ENCODE measurements at regions not wholly inside any gene's neighbourhood (a gene's known extent, or its start where the extent isn't known, plus 50 kb on each side); places are given as distances from the start of the nearest gene placed in this dataset.
A peak's percentile ranks its signal among the peaks of the same experiment; 100 is the strongest.

GRCh38 chr1:47582891-47583608, 145.2 kb downstream of the FOXD2 start:
- no peak overlapping the region for H3K27ac ChIP-seq (ENCODE audit: control insufficient read depth, insufficient read depth, low read length)
- no peak overlapping the region for H3K4me3 ChIP-seq (ENCODE audit: control insufficient read depth in 2 of 3, extremely low read depth in 1 of 3, insufficient read depth in 2 of 3, low read depth in 1 of 3, low read length in 3 of 3)
- TF ChIP-seq CTCF (optimal IDR thresholded peaks at IDR 0.05 in 1 of 3, IDR thresholded peaks at IDR 0.05 in 1 of 3, conservative IDR thresholded peaks at IDR 0.05 in 1 of 3; ENCODE audit: extremely low read depth in 1 of 3, insufficient read depth in 2 of 3, low read length in 3 of 3): no peak
- TF ChIP-seq EZH2 (IDR thresholded peaks at IDR 0.05; ENCODE audit: low read length): no peak
- peak; percentile 50 for DNase-seq (ENCODE audit: low read depth, low spot score)
- no peaks in the 10 kb centered on the region for H3K79me2 ChIP-seq (ENCODE audit: control insufficient read depth, insufficient read depth, low read length)
- no peak overlapping the region for H3K4me2 ChIP-seq (ENCODE audit: control insufficient read depth, extremely low read depth, insufficient read depth, low read depth, low read length)
- peaks cover 14% of the 10 kb centered on the region for H3K4me1 ChIP-seq (ENCODE audit: control insufficient read depth, extremely low read depth, insufficient read depth, low read length)
- H3K36me3 ChIP-seq (ENCODE audit: control insufficient read depth in 2 of 2, extremely low read depth in 1 of 2, insufficient read depth in 2 of 2, low read length in 2 of 2): no peaks in the 10 kb centered on the region
- H3K9me1 ChIP-seq (ENCODE audit: control insufficient read depth, extremely low read depth, insufficient read depth, low read length): no peaks in the 10 kb centered on the region
- H2AFZ ChIP-seq (ENCODE audit: control insufficient read depth, low read length): no peak overlapping the region
- H3K9ac ChIP-seq (ENCODE audit: control insufficient read depth, extremely low read depth, insufficient read depth, low read length): no peak overlapping the region
- peaks cover 8% of the 10 kb centered on the region for H3K27me3 ChIP-seq (ENCODE audit: control insufficient read depth, extremely low read depth, insufficient read depth, low read length)
- no peaks in the 10 kb centered on the region for H4K20me1 ChIP-seq (ENCODE audit: control insufficient read depth, extremely low read depth, insufficient read depth, low read length)
- peak; percentile 39 for FAIRE-seq
- no peaks in the 10 kb centered on the region for H3K9me3 ChIP-seq (ENCODE audit: control insufficient read depth, low read depth, low read length)
- dilution Hi-C loops (cut with MboI; ENCODE audit: extremely low pct_ligation_motif_present, low sequenced_read_pairs): no loop called here

GRCh38 chr1:47584249-47584648, 146.4 kb downstream of the FOXD2 start:
- Histone ChIP-seq H4K20me1 (ENCODE audit: control insufficient read depth, extremely low read depth, insufficient read depth, low read length) (no peaks in the 10 kb centered on the region), H3K27me3 (ENCODE audit: control insufficient read depth, extremely low read depth, insufficient read depth, low read length) (peaks cover 14% of the 10 kb centered on the region), H3K9me3 (ENCODE audit: control insufficient read depth, low read depth, low read length) (no peaks in the 10 kb centered on the region), H3K9ac (ENCODE audit: control insufficient read depth, extremely low read depth, insufficient read depth, low read length) (no peak overlapping the region), H3K4me1 (ENCODE audit: control insufficient read depth, extremely low read depth, insufficient read depth, low read length) (peaks cover 14% of the 10 kb centered on the region), H3K79me2 (ENCODE audit: control insufficient read depth, insufficient read depth, low read length) (no peaks in the 10 kb centered on the region), H3K4me3 (ENCODE audit: control insufficient read depth in 2 of 3, extremely low read depth in 1 of 3, insufficient read depth in 2 of 3, low read depth in 1 of 3, low read length in 3 of 3) (no peak overlapping the region), H3K9me1 (ENCODE audit: control insufficient read depth, extremely low read depth, insufficient read depth, low read length) (no peaks in the 10 kb centered on the region), H3K36me3 (ENCODE audit: control insufficient read depth in 2 of 2, extremely low read depth in 1 of 2, insufficient read depth in 2 of 2, low read length in 2 of 2) (no peaks in the 10 kb centered on the region), H3K4me2 (ENCODE audit: control insufficient read depth, extremely low read depth, insufficient read depth, low read depth, low read length) (no peak overlapping the region), H3K27ac (ENCODE audit: control insufficient read depth, insufficient read depth, low read length) (no peak overlapping the region), H2AFZ (ENCODE audit: control insufficient read depth, low read length) (no peak overlapping the region)
- dilution Hi-C loops (cut with MboI; ENCODE audit: extremely low pct_ligation_motif_present, low sequenced_read_pairs): no loop called here
- FAIRE-seq (no peak), DNase-seq (ENCODE audit: low read depth, low spot score) (no peak)
- TF ChIP-seq CTCF (optimal IDR thresholded peaks at IDR 0.05 in 1 of 3, IDR thresholded peaks at IDR 0.05 in 1 of 3, conservative IDR thresholded peaks at IDR 0.05 in 1 of 3; ENCODE audit: extremely low read depth in 1 of 3, insufficient read depth in 2 of 3, low read length in 3 of 3): no peak
- TF ChIP-seq EZH2 (IDR thresholded peaks at IDR 0.05; ENCODE audit: low read length): no peak
